ENCODE measurements at regions not wholly inside any gene's neighbourhood (a gene's known extent, or its start where the extent isn't known, plus 50 kb on each side); places are given as distances from the start of the nearest gene placed in this dataset.

DNA sequence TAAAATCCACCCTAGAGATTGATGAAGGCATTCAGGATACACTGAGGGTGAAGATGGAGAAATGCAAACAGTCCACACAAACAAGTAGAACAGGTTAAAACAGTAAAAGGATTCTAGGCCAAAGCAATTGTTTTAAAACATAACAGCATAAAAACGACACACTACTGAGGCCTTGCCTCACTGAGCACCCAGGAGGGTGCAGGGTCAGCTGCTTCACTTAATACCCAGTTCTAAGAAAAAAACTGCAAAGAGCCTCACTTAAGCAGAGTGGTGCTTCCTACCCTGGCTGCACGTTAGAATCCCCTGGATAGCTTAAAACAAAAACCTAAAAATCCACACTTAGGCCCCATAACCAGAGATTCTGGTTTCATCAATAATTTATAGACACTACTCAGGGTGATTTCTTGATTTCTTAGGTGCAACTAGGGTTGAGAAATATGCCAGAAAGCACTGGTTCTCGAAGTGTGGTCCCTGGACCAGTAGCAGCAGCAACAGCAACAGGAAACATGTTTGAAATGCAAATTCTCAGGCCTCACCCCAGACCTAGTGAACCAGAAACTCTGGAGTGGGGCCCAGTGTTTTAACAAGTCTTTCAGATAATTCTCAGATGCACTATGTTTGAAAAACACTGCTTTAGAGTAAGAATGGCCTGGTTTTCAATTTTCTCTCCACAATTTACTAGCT lies 279.1 kb downstream of the ZEB2 start:
- DNase-seq (ENCODE audit: low spot score), result no peak
- no peak overlapping the region for H3K4me3 ChIP-seq (ENCODE audit: low read depth in 1 of 3, low read length in 3 of 3)
- no peak overlapping the region for H3K27ac ChIP-seq (ENCODE audit: low read depth in 1 of 2, low read length in 2 of 2)
- H3K4me1 ChIP-seq (ENCODE audit: control insufficient read depth in 4 of 4, insufficient read depth in 4 of 4, low read length in 3 of 4), result no peaks in the 10 kb centered on the region
- H3K9ac ChIP-seq (ENCODE audit: low read depth in 1 of 2, low read length in 2 of 2), result no peak overlapping the region
- no peaks in the 10 kb centered on the region for H3K9me3 ChIP-seq (ENCODE audit: control insufficient read depth in 4 of 4, low read length in 3 of 4)
- no peaks in the 10 kb centered on the region for H3K27me3 ChIP-seq (ENCODE audit: control insufficient read depth in 4 of 4, insufficient read depth in 4 of 4, low read length in 3 of 4)
- 66% methylated on average over 3 of the region's 3 CpGs for WGBS
- TF ChIP-seq TAF1 (conservative IDR thresholded peaks at IDR 0.05) (no peak), RAD21 (IDR thresholded peaks at IDR 0.05) (no peak), NR2F2 (IDR thresholded peaks at IDR 0.05) (no peak), CTCF (IDR thresholded peaks at IDR 0.05; ENCODE audit: low read depth, low read length, missing input control) (no peak), GABPA (IDR thresholded peaks at IDR 0.05 in 1 of 2, conservative IDR thresholded peaks at IDR 0.05 in 1 of 2) (no peak), FOXA2 (IDR thresholded peaks at IDR 0.05) (no peak), ZBTB33 (IDR thresholded peaks at IDR 0.05) (no peak), YY1 (IDR thresholded peaks at IDR 0.05) (no peak)
- TF ChIP-seq, protein P1, sequence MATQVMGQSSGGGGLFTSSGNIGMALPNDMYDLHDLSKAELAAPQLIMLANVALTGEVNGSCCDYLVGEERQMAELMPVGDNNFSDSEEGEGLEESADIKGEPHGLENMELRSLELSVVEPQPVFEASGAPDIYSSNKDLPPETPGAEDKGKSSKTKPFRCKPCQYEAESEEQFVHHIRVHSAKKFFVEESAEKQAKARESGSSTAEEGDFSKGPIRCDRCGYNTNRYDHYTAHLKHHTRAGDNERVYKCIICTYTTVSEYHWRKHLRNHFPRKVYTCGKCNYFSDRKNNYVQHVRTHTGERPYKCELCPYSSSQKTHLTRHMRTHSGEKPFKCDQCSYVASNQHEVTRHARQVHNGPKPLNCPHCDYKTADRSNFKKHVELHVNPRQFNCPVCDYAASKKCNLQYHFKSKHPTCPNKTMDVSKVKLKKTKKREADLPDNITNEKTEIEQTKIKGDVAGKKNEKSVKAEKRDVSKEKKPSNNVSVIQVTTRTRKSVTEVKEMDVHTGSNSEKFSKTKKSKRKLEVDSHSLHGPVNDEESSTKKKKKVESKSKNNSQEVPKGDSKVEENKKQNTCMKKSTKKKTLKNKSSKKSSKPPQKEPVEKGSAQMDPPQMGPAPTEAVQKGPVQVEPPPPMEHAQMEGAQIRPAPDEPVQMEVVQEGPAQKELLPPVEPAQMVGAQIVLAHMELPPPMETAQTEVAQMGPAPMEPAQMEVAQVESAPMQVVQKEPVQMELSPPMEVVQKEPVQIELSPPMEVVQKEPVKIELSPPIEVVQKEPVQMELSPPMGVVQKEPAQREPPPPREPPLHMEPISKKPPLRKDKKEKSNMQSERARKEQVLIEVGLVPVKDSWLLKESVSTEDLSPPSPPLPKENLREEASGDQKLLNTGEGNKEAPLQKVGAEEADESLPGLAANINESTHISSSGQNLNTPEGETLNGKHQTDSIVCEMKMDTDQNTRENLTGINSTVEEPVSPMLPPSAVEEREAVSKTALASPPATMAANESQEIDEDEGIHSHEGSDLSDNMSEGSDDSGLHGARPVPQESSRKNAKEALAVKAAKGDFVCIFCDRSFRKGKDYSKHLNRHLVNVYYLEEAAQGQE (IDR thresholded peaks at IDR 0.05), result no peak
- TF ChIP-seq, protein P2, sequence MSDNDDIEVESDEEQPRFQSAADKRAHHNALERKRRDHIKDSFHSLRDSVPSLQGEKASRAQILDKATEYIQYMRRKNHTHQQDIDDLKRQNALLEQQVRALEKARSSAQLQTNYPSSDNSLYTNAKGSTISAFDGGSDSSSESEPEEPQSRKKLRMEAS (IDR thresholded peaks at IDR 0.05), result no peak
- no peaks in the 10 kb centered on the region for H3K36me3 ChIP-seq (ENCODE audit: control insufficient read depth in 4 of 4, insufficient read depth in 3 of 4, low read depth in 1 of 4, low read length in 3 of 4)

GRCh38 chr2:144239726-144240125 lies 280.2 kb downstream of the ZEB2 start:
- Histone ChIP-seq H3K9ac (ENCODE audit: low read depth in 1 of 2, low read length in 2 of 2) (no peak overlapping the region), H3K4me3 (ENCODE audit: low read depth in 1 of 3, low read length in 3 of 3) (no peak overlapping the region), H3K27ac (ENCODE audit: low read depth in 1 of 2, low read length in 2 of 2) (no peak overlapping the region), H3K27me3 (ENCODE audit: control insufficient read depth in 4 of 4, insufficient read depth in 4 of 4, low read length in 3 of 4) (no peaks in the 10 kb centered on the region), H3K4me1 (ENCODE audit: control insufficient read depth in 4 of 4, insufficient read depth in 4 of 4, low read length in 3 of 4) (no peaks in the 10 kb centered on the region), H3K9me3 (ENCODE audit: control insufficient read depth in 4 of 4, low read length in 3 of 4) (no peaks in the 10 kb centered on the region), H3K36me3 (ENCODE audit: control insufficient read depth in 4 of 4, insufficient read depth in 3 of 4, low read depth in 1 of 4, low read length in 3 of 4) (no peaks in the 10 kb centered on the region)
- WGBS, result 98% methylated on average over 1 of the region's 1 CpG
- TF ChIP-seq ZBTB33 (IDR thresholded peaks at IDR 0.05) (no peak), JUND (IDR thresholded peaks at IDR 0.05) (no peak), EGR1 (IDR thresholded peaks at IDR 0.05; ENCODE audit: low read depth in 2 of 2) (no peak), NR2F2 (IDR thresholded peaks at IDR 0.05) (no peak), YY1 (IDR thresholded peaks at IDR 0.05) (no peak), RXRA (IDR thresholded peaks at IDR 0.05) (no peak), FOXA1 (IDR thresholded peaks at IDR 0.05) (no peak), TAF1 (conservative IDR thresholded peaks at IDR 0.05) (no peak), RAD21 (IDR thresholded peaks at IDR 0.05) (no peak), HNF4G (IDR thresholded peaks at IDR 0.05) (no peak)
- TF ChIP-seq, protein P2 (IDR thresholded peaks at IDR 0.05), result no peak
- DNase-seq (ENCODE audit: low spot score), result no peak
